ENCODE measurements at regions not wholly inside any gene's neighbourhood (a gene's known extent, or its start where the extent isn't known, plus 50 kb on each side); places are given as distances from the start of the nearest gene placed in this dataset.

GRCh38 chr4:176592976-176593670 lies 199.6 kb downstream of the VEGFC start:
- DNase-seq (ENCODE audit: low read depth): no peak
- TF ChIP-seq, protein P1, sequence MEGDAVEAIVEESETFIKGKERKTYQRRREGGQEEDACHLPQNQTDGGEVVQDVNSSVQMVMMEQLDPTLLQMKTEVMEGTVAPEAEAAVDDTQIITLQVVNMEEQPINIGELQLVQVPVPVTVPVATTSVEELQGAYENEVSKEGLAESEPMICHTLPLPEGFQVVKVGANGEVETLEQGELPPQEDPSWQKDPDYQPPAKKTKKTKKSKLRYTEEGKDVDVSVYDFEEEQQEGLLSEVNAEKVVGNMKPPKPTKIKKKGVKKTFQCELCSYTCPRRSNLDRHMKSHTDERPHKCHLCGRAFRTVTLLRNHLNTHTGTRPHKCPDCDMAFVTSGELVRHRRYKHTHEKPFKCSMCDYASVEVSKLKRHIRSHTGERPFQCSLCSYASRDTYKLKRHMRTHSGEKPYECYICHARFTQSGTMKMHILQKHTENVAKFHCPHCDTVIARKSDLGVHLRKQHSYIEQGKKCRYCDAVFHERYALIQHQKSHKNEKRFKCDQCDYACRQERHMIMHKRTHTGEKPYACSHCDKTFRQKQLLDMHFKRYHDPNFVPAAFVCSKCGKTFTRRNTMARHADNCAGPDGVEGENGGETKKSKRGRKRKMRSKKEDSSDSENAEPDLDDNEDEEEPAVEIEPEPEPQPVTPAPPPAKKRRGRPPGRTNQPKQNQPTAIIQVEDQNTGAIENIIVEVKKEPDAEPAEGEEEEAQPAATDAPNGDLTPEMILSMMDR (conservative IDR thresholded peaks at IDR 0.05; ENCODE audit: low read depth, low read length): no peak
- no peak overlapping the region for H3K4me3 ChIP-seq (ENCODE audit: low read depth, low read length)

DNA sequence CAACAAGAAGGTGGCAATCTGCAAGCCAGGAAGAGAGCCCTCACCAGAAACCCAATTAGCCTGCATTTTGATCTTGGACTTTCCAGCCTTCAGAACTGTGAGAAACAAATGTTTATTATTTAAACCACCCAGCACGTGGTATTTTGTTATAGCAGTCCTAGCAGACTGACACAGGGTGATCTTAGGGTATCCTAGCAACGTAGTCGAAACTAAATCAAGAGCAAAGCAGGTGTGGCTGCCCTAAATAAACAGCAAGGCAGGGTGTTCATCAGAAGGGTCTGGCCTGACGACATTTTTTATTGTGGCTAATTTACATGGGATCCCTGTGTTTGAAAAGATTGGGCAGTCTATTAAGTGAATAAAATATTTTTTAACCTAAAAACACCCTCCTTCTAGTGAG lies 198.8 kb downstream of the VEGFC start:
- TF ChIP-seq, protein P1 (conservative IDR thresholded peaks at IDR 0.05; ENCODE audit: low read depth, low read length): no peak
- no peak for DNase-seq (ENCODE audit: low read depth)
- H3K4me3 ChIP-seq (ENCODE audit: low read depth, low read length): no peak overlapping the region

DNA sequence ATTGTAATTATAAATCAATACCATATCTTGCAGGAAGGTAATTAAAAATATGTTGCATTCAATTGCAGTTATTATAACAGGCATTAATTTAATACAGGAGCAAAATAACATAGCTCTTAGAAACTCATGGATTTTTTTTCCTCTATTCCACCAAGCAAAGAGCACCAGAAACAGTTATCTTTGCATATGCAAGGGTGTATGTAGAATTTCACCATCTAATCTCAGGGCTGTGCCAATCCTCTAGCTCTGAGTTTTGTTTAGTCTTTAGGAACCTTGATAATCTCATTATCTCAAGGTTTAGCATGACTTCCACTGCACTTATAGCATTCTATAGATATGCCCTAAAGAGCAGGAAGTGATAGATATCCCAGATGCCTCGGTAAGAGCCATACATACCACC lies 197.5 kb downstream of the VEGFC start:
- H3K4me3 ChIP-seq (ENCODE audit: low read depth, low read length): no peak overlapping the region
- no peak for DNase-seq (ENCODE audit: low read depth)
- TF ChIP-seq, protein P1 (conservative IDR thresholded peaks at IDR 0.05; ENCODE audit: low read depth, low read length): no peak

DNA sequence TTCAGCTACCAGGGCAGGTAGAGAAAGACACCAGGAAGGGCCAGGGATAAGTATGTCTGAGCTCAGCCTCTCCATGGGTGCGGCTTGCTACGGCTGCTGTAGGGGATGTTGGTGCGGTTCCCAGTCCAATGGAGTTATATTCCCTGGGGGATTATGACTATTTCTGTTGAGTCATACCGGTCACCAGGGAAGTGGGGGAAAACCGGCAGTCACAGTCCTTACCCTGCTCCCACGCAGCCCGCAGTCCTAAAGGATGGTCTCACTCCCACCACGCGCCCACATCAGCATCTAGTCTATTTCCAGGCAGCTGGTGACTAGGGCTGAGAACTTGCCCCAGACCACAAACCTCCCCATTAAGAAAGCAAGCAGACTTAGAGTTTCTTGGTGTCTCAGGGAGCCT lies 191.6 kb downstream of the VEGFC start:
- TF ChIP-seq, protein P1 (conservative IDR thresholded peaks at IDR 0.05; ENCODE audit: low read depth, low read length): no peak
- DNase-seq (ENCODE audit: low read depth): no peak
- no peak overlapping the region for H3K4me3 ChIP-seq (ENCODE audit: low read depth, low read length)

DNA sequence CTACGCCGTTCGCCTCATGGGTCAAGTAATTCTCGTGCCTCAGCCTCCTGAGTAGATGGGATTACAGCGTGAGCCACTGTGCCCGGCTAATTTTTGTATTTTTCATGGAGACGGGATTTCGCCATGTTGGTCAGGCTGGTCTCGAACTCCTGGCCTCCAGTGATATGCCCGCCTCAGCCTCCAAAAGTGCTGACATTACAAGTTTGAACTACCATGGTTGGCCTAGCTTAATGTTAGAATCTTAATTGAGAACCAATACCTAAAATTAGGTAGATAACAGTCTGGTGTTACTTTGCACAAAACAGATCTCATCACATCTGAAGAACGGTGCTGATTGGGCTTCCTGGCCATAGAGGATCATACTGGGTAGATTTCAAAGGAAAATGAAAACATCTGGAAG lies 184.9 kb downstream of the VEGFC start:
- DNase-seq (ENCODE audit: low read depth): no peak
- no peak overlapping the region for H3K4me3 ChIP-seq (ENCODE audit: low read depth, low read length)
- TF ChIP-seq, protein P1 (conservative IDR thresholded peaks at IDR 0.05; ENCODE audit: low read depth, low read length): no peak

GRCh38 chr4:176608346-176608745 lies 184.4 kb downstream of the VEGFC start:
- H3K4me3 ChIP-seq (ENCODE audit: low read depth, low read length): no peak overlapping the region
- no peak for DNase-seq (ENCODE audit: low read depth)
- TF ChIP-seq, protein P1 (conservative IDR thresholded peaks at IDR 0.05; ENCODE audit: low read depth, low read length): no peak

- TF ChIP-seq, protein P1 (conservative IDR thresholded peaks at IDR 0.05; ENCODE audit: low read depth, low read length): no peak
Observed at GRCh38 chr4:176610594-176610993, 182.1 kb downstream of the VEGFC start.

More at GRCh38 chr4:176610594-176610993, 182.1 kb downstream of the VEGFC start:
- no peak overlapping the region for H3K4me3 ChIP-seq (ENCODE audit: low read depth, low read length)
- DNase-seq (ENCODE audit: low read depth): no peak

All from choroid plexus epithelial cell (primary cell).